ENCODE measurements at regions not wholly inside any gene's neighbourhood (a gene's known extent, or its start where the extent isn't known, plus 50 kb on each side); places are given as distances from the start of the nearest gene placed in this dataset.

- no peak for DNase-seq (ENCODE audit: low read depth in 3 of 3)
These were observed 65.5 kb downstream of the ANKRD60 start for GRCh38 chr20:58162986-58163385.

- no peak for DNase-seq (ENCODE audit: low read depth in 3 of 3)
These were observed 67.3 kb downstream of the ANKRD60 start for GRCh38 chr20:58161192-58161591.

DNA sequence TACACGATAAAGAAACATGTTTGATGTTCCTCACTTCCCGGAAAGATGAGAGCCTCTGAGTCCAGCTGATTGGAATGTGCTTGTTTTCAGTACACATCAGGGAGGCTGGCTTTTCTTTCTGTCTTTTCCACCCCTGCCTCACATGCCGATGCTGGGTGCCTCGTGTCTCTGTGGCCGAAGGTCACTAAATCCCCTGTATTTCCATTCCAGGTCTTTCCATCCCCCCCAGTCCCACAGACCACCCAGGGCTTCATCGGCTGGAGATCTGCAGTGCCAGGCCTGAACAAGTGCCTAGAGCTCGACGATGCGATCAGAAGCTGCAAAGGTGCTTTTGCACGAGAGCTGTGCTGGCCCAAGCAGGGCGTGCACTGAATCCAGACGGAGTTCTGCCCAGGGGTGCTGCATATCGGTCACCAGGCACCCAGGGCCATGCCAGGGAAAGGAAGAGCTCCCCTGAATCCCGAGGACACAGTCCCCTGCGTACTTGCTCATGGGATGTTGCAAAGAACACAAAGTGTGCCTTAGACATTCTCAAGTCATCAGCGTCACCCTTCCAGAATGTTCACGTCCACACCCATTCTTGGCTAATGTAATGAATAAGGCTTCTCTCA, 67.9 kb downstream of the ANKRD60 start:
- DNase-seq (ENCODE audit: low read depth in 3 of 3): no peak

GRCh38 chr20:58155148-58155925, 73.1 kb downstream of the ANKRD60 start:
- DNase-seq (ENCODE audit: low read depth in 3 of 3): no peak

- DNase-seq (ENCODE audit: low read depth in 3 of 3): no peak
These were observed 74.3 kb downstream of the ANKRD60 start for GRCh38 chr20:58154113-58154512.

DNA sequence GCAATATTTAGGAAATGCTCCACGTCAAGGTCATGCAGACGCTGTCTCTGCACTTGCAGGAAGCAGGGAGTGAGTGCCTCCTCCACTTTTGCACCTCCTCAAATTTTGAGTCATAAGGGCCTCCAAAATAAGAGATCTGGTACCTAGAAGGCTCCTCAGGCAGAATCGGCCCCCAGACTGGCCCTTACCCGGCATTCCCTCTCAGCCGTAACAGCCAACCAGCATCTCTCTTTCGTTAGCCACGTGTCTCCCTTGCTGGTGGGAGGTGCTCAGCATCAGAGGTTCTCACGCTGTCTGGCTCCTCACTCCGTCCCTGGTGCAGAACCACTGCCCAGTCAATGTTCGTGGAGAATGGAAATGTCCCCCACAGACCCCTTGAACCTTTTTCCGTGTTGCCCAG, 75.3 kb downstream of the ANKRD60 start:
- DNase-seq (ENCODE audit: low read depth in 3 of 3): no peak

DNA sequence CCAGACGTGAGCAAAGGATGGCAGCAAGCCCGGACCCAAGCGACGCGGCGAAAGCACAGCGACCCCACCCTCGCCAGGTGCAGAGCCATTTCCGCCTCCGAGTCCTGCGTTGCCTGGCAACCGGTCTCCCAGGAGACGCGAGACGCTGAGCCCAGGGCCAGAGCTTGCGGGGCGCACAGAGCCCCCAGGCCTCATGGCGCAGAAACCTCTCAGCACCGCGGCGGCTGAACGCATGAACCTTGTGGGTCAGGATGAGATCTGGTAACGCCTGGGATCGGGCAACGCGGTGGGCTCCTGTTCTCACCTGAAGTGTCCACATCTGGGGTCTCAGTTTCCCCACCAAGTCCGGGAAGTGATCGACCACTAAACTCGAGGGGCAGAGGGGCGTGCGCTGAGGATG, 77.7 kb downstream of the ANKRD60 start:
- DNase-seq (ENCODE audit: low read depth in 3 of 3): no peak

DNA sequence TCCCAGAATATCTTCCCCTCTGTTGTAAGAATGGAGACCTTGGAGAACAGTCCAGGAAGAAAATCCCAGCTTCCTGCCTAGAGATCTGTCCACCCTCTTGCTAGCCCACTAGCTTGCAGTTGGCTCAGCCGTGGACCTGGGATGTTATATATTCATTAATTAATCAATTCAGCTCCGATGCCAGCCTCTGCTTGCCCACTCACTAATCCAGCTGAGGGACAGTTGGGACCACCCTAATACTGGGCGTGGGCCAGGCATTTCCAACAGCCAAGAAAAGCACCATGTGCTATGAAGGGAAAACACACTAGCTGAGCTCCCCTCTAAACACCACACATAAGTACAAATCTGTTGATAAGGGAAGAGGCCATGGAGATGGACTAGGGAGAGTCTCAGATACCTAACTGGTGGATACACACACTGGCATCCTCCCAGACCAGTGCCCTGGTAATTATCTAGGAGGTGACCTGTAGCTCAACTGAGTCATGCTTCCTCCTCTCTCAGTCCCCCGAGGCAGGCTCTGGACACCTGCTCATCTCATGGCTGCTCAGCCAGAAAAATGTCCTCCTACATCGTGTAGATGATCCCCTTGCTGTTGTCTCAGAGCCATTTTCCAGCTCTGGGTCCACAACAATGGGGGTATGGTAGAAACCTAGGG, 78.9 kb downstream of the ANKRD60 start:
- no peak for DNase-seq (ENCODE audit: low read depth in 3 of 3)

DNA sequence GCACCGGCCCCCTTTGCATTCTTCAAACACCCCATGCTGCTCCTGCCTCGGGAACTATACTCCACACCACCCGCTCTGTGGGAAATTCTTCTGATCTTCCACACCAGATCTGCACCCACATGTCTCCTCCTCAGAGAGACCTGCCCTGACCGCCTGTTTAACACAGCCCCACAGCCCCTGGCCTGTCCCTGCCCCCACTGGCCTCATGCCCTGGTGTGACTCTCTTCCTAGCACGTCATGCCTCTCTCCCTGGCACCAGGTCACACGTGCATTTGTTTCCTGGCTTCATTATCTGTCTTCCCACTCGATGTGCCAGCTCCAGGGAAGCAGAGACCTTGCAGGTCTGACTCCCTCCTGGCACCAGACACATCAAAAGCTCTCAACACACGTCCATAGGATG, 79.6 kb downstream of the ANKRD60 start:
- no peak for DNase-seq (ENCODE audit: low read depth in 3 of 3)

DNA sequence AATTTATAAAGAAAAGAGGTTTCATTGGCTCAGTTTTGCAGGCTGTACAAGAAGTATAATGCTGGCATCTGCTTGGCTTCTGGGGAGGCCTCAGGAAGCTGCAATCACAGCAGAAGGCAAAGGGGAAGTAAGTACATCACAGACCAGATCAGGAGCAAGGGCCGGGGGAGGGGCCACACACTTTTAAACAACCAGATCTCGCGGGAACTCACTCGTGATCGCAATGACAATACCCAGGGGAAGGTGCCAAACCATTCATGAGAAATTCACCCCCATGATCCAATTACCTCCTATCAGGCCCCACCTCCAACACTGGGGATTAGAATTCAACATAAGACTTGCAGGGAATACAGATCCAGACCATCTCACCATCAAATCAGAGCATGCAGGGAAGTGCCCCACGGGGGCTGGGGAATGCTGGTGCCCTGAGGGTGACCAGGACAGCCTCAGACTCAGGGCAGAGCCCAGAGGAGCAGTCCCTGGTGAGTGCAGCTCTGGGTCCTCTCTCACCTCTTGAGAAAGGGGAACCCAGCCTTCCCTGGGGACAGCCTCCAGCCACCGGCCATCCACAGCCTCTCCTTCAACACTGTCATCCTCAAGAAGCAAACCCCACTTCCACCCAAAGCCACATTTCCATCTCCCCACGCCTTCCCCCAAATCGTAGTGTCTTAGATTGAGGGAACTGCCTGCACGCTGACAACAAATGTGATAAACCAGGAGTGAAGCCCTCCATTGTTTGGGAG, 80.7 kb downstream of the ANKRD60 start:
- no peak for DNase-seq (ENCODE audit: low read depth in 3 of 3)

GRCh38 chr20:58146746-58147140, 81.7 kb downstream of the ANKRD60 start:
- DNase-seq (ENCODE audit: low read depth in 3 of 3): no peak

DNA sequence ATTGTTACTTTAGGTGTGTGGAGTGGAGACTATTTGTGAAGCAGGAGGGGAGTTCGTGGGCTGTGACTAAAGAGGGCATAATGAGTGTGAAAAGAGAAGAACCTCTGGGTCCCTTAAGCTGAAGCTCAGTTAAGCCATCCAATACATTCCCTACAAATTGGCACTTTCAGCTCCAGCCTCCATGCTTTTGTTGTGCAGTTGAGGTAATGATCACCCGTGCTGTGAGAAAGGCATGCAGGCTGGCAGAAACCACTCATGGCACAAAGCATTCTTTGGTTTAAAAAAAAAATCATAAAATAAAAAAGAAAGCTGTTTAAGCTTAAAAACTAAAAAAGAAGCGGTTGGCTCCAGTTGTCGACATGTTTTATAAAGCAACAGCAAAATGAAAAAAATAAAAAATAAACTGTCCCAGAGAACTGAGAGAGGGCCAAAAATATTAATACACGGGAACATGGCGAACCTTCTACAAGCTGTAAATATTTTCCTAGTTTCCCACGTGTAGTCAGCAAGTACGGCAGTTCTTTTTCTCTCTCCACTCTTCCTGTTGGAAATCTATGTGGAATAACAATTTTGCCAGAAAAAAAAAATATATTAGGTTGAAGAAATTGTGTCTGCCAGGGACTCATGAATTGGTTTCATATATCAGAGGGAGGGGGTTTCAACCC, 82.2 kb downstream of the ANKRD60 start:
- DNase-seq (ENCODE audit: low read depth in 3 of 3): no peak

DNA sequence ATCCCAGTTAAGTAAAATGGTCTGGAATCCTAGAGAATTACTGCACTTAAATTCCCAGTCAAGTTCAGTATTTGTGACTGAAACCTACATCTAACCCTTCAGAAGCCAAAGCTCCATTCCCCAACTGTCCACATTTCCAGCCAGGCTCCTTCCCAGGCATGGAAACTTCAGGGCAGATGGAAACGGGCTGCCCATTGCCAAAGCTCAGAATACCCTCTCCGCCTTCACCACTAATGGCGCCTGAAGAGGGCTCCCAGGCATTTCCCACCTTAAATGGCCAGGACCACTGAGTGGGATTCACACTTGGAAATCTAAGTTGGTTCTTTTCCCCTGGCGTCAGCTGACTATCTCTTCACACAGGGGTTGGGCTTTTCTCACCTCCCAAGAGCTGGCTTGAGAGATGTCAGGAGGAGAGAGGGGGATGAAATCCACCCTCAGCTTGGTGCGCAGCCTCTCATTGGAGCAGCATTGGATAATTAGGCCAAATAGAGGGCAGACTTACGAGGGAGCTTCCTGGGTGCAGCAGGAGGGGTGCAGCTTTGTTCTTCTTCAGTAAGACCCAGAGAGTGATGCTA, 82.9 kb downstream of the ANKRD60 start:
- DNase-seq (ENCODE audit: low read depth in 3 of 3): no peak

DNA sequence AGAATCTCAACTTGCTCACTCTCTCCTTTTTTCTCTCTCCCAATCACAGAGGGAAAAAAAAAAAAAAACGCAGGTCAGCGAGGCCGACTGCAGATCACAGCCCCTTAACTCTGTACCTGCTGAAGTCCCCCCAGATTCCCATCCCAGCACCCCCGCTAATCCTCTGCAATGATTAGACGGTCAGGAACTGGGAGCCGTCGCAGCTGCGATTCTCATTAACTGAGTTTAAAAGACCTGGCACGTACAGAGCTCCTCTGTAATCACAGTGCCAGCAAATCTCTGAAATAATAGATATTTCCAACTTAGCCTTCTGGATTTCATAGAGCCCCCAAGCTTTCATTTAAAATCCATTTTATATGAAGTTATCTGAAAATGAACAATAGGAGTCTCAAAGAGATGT, 84.4 kb downstream of the ANKRD60 start:
- no peak for DNase-seq (ENCODE audit: low read depth in 3 of 3)

DNA sequence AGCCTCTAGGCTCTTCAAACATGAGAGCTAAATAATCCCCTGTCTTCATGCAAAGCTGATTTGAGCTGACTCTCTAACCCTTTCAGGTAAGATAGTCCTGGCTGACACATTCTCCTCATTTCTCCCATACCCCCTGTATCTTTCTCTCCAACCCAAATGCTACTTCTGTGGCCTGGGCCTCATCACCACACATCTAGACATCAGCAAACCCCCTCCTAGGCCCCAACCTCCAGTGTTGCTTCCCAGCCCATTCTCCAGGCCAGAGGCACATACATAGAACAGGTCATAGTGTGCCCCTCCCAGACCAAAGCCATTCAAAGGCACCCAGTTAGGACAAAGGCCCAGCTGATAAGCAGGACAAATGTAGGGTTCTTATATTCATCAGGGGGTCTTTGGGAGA, 84.9 kb downstream of the ANKRD60 start:
- no peak for DNase-seq (ENCODE audit: low read depth in 3 of 3)

DNA sequence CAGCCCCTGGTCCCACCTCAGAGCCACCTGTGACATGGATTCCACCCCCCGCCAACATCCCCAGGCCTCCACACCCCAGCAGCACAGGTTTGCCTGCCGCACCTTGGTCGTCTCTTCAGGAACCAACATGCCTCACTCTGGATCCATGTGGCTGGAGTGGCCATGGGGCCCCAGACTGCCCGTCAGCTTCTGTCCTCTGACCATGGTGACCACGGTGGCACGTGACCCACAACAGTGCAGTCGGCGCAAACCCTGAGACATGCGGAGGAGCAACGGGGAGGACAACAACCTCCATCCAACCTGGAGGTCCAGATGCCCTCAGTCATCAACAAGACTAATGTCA, 85.6 kb downstream of the ANKRD60 start:
- DNase-seq (ENCODE audit: low read depth in 3 of 3): no peak

DNA sequence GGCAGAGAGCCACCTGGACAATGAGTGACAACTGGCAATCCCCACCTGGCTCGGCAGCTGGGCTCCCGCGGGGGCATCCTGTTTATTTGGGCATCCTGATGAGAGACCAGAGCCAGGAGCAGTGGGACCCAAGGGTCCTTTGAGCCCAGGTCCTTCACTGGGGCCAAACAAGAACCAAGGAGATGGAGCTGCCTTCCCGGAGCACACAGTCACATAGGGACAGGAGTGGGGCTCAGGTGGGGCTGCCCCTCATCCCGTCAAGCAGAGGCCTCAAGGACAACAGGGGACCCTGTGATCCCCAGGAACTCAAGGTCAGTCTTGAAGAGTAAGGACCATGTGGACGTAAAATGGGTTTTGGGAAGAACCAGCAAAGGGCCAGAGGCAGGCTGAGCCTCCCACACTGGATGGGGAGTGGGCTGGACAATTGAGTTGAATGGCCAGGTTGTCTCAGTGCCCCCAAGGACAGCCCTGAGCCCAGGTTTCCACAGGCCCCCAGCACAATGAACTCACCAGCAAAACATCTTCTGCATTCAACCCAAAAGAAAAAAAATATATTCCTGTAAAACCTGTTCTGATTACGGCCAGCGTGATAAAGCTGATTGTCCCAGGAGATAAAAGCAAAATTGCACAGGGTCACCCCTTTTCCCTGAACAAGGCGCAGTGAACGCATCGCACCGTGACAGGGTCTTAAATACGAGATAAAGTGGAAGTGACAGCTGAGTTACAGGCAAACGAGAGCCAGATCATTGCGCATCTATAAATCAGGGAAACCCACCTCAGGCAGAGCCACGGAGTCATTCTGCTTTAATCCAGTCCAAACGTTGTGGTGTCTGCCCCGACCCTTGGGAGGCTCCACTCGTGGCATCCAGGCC, 86.2 kb downstream of the ANKRD60 start:
- no peak for DNase-seq (ENCODE audit: low read depth in 3 of 3)

DNA sequence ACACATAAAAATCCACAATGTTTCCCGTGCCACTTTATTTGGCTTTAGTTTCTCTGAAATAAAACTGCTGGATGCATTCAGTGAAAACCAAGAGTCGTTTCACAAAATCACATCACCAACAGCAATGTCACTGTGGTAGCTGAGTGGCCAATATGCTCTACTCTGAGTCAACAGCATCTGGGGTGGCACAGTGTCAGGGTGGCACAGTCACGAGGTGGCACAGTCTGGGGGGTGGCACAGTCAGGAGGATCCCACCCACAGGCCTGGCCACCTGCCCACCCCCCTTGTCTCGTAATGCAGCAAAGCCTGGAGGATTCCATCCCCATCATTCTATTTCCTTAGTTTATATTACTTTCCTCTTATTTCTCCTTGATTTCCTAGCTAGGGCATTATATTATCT, 87.0 kb downstream of the ANKRD60 start:
- DNase-seq (ENCODE audit: low read depth in 3 of 3): no peak

- DNase-seq (ENCODE audit: low read depth in 3 of 3): no peak
These were observed 87.5 kb downstream of the ANKRD60 start for GRCh38 chr20:58140787-58141425.

Measured in stimulated activated CD4-positive, alpha-beta T cell treated with anti-CD3 and anti-CD28 coated beads, TNF-alpha, amount 100 ng/mL, for 24 hours (primary cell).